Natural killer cell treated with Interleukin-12 subunit alpha and Interleukin-12 subunit beta and Interleukin-15 and Interleukin-18, amount 100 ng/mL, for 72 hours (primary cell): ENCODE measurements at regions not wholly inside any gene's neighbourhood (a gene's known extent, or its start where the extent isn't known, plus 50 kb on each side); places are given as distances from the start of the nearest gene placed in this dataset.

Experiments used
- ATAC-seq, 2 donors: fragments of 150-1000 bp; cut with Tn5 transposase in 1 of 2; sonication (Bioruptor Pico), chemical (Tn5 transposase) in 1 of 2; 2 replicates each; pipeline ENCODE4 v1.10.0; 2021
- DNase-seq: peaks from one replicate; pipeline ENCODE4 v3.0.0; 2022; ENCODE audit warnings: low spot score
- H3K27ac Mint-ChIP-seq, 2 donors: 1 replicate in 1 of 2; 2 replicates in 1 of 2; pipeline ENCODE4 v1.8.0; 2022; ENCODE audit warnings: mixed read lengths in 2 of 2, mild to moderate bottlenecking in 1 of 2, moderate library complexity in 1 of 2
- H3K27me3 Mint-ChIP-seq, 2 donors: 1 replicate in 1 of 2; 2 replicates in 1 of 2; pipeline ENCODE4 v1.8.0; 2022; ENCODE audit warnings: mixed read lengths in 2 of 2
- H3K36me3 Mint-ChIP-seq: one replicate; pipeline ENCODE4 v1.8.0; 2022; ENCODE audit warnings: mixed read lengths
- H3K4me1 Mint-ChIP-seq, 2 donors: 1 replicate in 1 of 2; 2 replicates in 1 of 2; pipeline ENCODE4 v1.8.0; 2022; ENCODE audit warnings: low read depth in 2 of 2, mixed read lengths in 2 of 2, mild to moderate bottlenecking in 1 of 2
- H3K4me3 Mint-ChIP-seq: one replicate; pipeline ENCODE4 v1.8.0; 2022; ENCODE audit warnings: mixed read lengths
- H3K9me3 Mint-ChIP-seq: 2 replicates; pipeline ENCODE4 v1.8.0; 2022; ENCODE audit warnings: mixed read lengths

DNA sequence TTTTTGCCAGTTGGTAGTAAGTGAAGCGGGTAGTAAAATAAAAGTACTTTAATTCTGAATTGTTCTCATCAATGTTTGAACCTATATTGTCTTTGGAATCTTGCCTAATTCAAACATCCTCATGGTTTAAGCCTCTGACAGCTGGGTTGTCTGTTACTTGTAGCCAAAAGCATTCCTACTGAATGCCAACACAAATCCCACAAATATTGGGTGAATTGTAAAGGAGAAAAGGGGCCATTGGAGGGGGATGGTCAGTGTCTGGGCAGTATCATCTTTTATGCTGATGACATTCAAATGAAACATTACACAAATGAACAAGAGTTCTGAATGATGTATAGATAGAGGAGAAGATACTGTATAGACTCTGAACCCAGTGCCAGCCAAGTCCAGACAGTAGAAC lies 309.5 kb downstream of the OSTF1 start:
- Mint-ChIP-seq H3K9me3 (peaks cover 5% of the 10 kb centered on the region), H3K36me3 (no peaks in the 10 kb centered on the region), H3K4me1 (no peaks in the 10 kb centered on the region), H3K27me3 (peaks cover 0 to 7% of the 10 kb centered on the region in 2 donors), H3K4me3 (no peak overlapping the region), H3K27ac (no peak overlapping the region)
- DNase-seq (no peak), ATAC-seq (no peak)

DNA sequence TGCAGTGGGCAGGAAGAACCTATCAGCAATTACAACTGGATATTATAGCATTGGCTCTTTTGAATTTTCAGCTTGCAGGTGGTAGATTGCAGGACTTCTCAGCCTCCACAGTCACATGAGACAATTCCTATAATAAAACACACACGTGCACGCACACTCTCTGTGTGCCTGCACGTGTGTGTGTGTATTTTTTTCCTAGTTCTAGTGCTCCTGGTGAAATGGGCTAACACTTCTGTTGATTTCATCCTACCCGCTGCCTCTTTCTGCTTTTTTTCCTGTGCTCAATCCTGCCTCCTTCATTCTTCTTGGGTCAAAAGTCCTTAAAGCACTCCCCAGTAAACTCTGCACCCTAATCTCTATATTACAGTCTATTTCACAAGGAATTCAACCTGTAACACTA lies 320.1 kb downstream of the OSTF1 start:
- Mint-ChIP-seq H3K4me3 (no peak overlapping the region), H3K4me1 (no peaks in the 10 kb centered on the region), H3K27me3 (peaks cover 0 to 7% of the 10 kb centered on the region in 2 donors), H3K27ac (no peak overlapping the region), H3K36me3 (no peaks in the 10 kb centered on the region), H3K9me3 (peaks cover 13% of the 10 kb centered on the region)
- no peak for ATAC-seq
- DNase-seq: no peak

DNA sequence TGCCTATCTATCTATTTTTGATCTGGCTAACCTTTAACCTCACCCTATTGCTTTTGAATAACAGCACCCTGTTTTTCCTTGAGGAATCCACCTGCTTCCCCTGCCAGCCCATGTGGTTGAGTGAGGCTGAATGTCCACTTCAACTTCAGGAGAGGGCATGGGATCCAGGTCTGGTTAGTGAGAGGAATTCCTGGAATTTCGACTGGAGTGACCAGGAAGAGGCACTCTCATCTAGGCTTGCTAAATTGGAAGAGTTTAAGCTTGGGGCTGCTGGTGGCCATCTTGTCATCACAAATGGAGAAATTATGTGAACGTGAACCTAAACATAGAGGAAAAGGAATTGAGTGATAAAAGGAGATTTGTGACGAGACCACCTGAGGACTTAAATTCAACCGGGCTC lies 322.1 kb downstream of the OSTF1 start:
- ATAC-seq: no peak
- Mint-ChIP-seq H3K36me3 (no peaks in the 10 kb centered on the region), H3K27me3 (peaks cover 3 to 7% of the 10 kb centered on the region in 2 donors), H3K4me3 (no peak overlapping the region), H3K27ac (no peak overlapping the region), H3K4me1 (no peaks in the 10 kb centered on the region), H3K9me3 (peaks cover 17% of the 10 kb centered on the region)
- no peak for DNase-seq

DNA sequence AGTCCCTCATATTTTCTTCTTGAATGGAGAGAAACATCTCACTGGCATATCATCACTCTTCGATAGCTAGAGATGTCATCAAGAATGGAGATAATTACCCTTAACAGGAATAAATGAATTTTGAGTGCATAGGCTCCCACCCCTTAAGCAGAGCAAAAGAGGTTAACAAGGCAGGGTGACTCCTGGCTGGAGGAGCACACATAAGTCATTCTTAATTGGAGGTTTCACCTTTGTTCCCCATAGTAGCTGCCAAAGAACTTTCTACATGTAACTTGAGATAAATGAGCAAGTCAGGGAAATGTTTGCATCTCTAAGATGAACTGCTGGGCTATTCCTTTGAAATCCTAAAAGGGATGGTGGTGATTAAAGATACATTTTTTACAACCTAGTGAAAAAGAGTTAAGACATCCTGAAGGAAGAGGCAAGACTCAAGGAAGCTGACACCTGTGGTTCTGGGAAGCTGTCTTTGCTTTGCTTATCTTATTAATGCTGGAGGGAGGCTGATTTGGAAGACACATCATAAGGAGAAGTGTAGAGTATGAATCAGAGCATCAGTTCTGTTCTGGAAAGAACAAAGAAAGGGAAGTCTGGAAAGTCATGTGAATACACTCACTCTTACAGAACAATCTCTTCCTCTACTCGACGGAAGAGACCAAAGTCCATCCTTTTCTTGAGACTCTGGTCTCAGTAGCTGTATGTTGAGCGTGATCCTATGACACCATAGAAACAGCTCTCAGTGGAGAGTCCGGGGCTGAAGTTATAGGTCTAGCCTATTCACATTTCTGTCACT lies 326.3 kb downstream of the OSTF1 start:
- H3K9me3 Mint-ChIP-seq: peaks cover 12% of the 10 kb centered on the region
- H3K36me3 Mint-ChIP-seq: no peaks in the 10 kb centered on the region
- no peak overlapping the region for H3K27ac Mint-ChIP-seq
- no peaks in the 10 kb centered on the region for H3K4me1 Mint-ChIP-seq
- H3K27me3 Mint-ChIP-seq: peaks cover 0 to 3% of the 10 kb centered on the region in 2 donors
- H3K4me3 Mint-ChIP-seq: no peak overlapping the region
- DNase-seq (no peak), ATAC-seq (no peak)

DNA sequence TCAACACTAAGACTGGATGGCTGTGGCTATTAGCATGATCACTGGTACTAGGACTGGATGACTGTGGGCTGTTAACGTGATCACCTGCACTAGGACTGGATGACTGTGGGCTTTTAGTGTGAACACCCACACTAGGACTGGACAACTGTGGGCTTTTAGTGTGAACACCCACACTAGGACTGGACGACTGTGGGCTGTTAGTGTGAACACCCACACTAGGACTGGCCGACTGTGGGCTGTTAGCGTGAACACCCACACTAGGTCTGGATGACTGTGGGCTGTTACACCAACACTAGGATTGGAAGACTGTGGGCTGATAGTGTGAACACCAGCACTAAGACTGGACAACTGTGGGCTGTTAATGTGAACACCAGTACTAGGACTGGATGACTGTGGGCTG lies 329.2 kb downstream of the OSTF1 start:
- DNase-seq: no peak

DNA sequence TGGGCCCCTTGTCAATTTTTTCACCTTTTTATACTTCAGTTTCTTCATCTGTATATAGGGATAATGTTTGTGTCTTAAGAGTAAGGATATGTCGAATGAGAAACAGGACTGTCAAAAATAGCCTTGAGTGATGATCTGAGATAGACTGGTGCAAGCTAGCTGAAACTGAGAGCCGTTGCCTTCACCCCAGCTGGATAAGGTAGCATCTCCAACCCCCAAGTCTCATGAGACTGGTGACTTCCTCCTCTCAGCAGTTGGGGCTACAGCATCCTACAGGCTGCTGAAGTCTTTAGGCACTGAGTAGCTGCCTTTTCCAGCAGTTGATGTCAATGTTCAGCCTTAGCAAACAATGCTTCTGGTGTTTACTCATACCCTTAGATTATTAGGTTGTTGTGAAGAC lies 330.2 kb downstream of the OSTF1 start:
- DNase-seq (no peak), ATAC-seq (no peak)
- H3K36me3 Mint-ChIP-seq: no peaks in the 10 kb centered on the region
- no peak overlapping the region for H3K27ac Mint-ChIP-seq
- no peaks in the 10 kb centered on the region for H3K4me1 Mint-ChIP-seq
- H3K27me3 Mint-ChIP-seq: peaks cover 0 to 3% of the 10 kb centered on the region in 2 donors
- H3K9me3 Mint-ChIP-seq: peaks cover 8% of the 10 kb centered on the region
- H3K4me3 Mint-ChIP-seq: no peak overlapping the region

More for the DNA sequence above, 329.2 kb downstream of the OSTF1 start:
- no peak for ATAC-seq
- Mint-ChIP-seq H3K4me1 (no peaks in the 10 kb centered on the region), H3K9me3 (peaks cover 9% of the 10 kb centered on the region), H3K36me3 (no peaks in the 10 kb centered on the region), H3K27me3 (peaks cover 0 to 3% of the 10 kb centered on the region in 2 donors), H3K4me3 (no peak overlapping the region), H3K27ac (no peak overlapping the region)

DNA sequence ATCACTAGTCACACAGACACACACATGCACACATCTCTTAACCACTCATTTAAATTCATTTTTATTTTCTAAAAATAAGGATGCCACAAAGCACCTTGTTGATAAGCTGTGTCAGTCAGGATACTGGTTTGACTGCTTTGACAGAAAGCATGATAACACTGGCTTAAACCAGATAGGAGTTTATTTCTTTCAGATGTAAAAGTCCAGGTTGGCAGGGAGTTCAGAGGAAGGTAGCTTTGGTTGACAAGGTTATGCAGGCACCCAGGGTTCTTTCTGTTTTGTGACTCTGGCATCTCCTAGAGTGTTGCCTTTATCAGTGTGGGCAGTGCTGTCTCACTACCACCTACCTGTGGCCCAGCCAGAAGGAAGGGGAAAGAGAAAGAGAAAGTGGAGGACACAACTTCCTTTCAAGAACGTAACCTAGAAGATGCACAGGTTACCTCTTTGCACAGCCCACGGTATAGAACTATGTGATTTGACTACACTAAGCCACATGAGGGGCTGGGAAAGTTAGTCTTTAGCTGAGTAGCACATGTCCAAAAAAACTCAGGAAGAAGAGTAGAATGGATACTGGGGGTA lies 334.7 kb downstream of the OSTF1 start:
- no peak for ATAC-seq

DNA sequence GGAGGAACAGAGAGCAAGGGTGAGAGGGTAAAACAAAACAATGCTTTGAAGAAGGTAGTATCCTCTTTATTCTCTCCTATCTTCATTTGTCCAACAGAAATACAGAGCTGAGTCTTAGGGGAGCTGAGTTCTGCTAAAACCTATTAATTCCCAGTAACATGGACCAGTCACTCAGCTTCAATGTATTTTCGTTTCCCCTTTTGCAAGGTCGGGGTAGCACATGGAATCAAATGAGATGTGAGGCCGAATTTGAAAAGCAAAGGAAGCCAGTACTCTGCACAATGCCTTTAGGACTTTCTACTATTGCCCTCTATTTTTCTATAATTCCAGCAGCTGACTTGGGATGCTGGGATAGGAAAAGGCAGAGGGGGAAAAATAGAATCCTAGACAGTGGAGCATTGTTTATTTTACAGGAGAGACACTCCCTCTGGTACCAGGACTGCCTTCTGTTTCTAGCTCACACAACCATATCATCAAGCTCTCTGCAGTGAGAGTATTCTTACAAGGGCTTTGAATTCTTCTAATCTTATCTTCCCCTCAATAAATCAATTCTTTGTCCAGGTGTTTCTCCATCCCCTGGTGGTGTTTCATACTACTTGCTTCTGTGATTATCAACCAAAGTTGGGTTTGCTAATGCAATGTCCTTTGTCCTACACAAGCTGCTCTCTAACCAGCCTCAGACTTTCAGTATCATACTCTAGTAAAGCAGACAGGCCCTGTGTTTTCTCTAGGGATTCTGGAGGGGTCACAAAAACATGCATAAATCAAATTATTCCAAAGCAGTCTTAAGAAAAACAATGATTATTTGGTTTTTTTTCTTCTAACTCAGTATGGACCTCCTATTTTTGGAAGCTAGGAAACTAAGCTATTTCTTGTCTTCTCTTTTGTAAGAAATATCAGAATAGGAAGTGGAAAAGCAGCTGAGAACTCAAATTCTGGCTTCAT lies 341.5 kb downstream of the OSTF1 start:
- no peak for DNase-seq
- H3K27ac Mint-ChIP-seq: no peak overlapping the region
- H3K27me3 Mint-ChIP-seq: peaks cover 0 to 4% of the 10 kb centered on the region in 2 donors
- no peak overlapping the region for H3K4me3 Mint-ChIP-seq
- no peaks in the 10 kb centered on the region for H3K9me3 Mint-ChIP-seq
- no peak for ATAC-seq
- no peaks in the 10 kb centered on the region for H3K36me3 Mint-ChIP-seq
- no peaks in the 10 kb centered on the region for H3K4me1 Mint-ChIP-seq

More for the DNA sequence above, 334.7 kb downstream of the OSTF1 start:
- peaks cover 8% of the 10 kb centered on the region for H3K9me3 Mint-ChIP-seq
- no peak for DNase-seq
- H3K36me3 Mint-ChIP-seq: no peaks in the 10 kb centered on the region
- H3K27me3 Mint-ChIP-seq: peaks cover 0 to 4% of the 10 kb centered on the region in 2 donors
- no peak overlapping the region for H3K27ac Mint-ChIP-seq
- no peak overlapping the region for H3K4me3 Mint-ChIP-seq
- no peaks in the 10 kb centered on the region for H3K4me1 Mint-ChIP-seq

DNA sequence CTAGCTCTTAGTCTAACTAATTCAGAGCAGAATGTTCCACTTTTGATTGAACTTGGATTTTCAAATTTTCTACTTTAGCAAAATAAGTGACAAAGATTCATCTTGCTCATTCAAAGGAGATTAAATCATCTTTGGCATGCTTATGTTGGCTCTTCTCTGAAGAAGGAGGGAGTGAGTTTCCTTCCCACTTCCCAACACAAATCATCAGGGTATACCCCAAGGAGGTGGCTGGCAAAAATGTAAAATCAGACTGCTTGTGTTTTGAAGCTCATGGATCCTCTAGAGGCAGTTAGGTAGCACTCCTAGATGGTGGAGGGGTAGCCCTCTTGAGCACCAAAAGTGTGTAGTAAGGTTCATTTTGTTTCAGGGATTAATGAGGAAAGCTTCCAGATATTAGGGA lies 343.1 kb downstream of the OSTF1 start:
- ATAC-seq: no peak
- Mint-ChIP-seq H3K4me3 (no peak overlapping the region), H3K27me3 (peaks cover 0 to 4% of the 10 kb centered on the region in 2 donors), H3K4me1 (no peaks in the 10 kb centered on the region), H3K9me3 (no peaks in the 10 kb centered on the region), H3K36me3 (no peaks in the 10 kb centered on the region), H3K27ac (no peak overlapping the region)
- no peak for DNase-seq

DNA sequence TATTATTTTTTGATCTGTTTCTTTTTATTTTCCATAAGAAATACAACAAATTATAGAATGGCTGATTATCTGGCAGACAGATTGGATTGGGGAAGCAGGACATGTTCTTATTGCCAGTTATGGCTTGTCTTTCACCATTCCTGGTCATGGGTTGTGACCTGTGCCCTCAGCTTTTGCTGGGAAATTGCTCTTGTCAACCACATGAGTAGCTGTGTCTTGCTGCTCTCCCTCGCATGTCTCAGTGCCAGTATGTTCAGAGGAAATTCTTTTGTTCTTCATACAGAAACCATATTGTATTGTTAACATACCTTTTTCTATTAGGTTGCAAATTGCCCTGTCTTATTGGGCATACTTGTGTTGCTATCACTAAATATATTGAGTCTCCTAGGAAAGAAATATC lies 344.1 kb downstream of the OSTF1 start:
- Mint-ChIP-seq H3K27ac (no peak overlapping the region), H3K36me3 (no peaks in the 10 kb centered on the region), H3K4me3 (no peak overlapping the region), H3K4me1 (no peaks in the 10 kb centered on the region), H3K27me3 (peaks cover 0 to 4% of the 10 kb centered on the region in 2 donors), H3K9me3 (no peaks in the 10 kb centered on the region)
- ATAC-seq (no peak), DNase-seq (no peak)

DNA sequence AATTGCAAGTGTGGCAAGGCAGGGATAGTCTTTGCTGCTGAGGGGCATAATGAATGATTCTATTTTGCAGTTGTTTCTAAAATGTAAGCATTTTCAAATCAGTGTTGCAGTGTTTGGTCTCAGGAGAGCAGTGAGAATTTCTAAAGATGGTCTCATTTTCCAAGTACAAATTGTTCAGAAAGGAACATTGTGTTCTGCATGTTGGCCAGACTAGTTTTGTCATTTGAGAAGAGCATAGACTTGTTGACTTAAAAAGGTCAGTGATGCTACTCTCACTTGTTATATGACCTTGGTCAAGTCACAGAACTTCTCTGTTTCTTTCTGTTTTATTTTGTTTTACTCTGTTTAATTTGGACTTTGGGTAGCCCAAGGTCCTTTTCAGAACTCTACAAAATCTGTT lies 344.6 kb downstream of the OSTF1 start:
- Mint-ChIP-seq H3K4me3 (no peak overlapping the region), H3K27ac (no peak overlapping the region), H3K27me3 (peaks cover 0 to 4% of the 10 kb centered on the region in 2 donors), H3K9me3 (no peaks in the 10 kb centered on the region), H3K4me1 (no peaks in the 10 kb centered on the region), H3K36me3 (no peaks in the 10 kb centered on the region)
- DNase-seq (no peak), ATAC-seq (no peak)

DNA sequence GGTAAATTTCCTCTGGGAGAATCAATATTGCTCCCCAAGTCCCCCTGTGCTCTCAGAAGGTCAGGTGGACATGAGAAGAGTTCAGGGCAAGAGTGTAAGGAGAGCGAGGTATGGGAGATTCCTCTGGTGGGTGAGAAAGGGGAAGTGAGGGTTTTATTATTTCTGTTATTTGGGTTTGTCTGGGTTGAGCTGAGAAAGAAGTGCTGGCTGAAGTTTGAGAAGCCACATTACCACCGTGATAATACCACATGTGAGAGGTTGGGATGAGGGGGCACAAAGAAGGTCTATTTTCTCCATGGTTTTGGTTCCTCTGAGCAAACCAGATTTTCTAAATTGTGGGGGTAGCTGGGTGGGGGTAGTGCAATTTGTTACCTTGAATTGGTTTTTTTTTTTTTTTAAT lies 350.4 kb downstream of the OSTF1 start:
- Mint-ChIP-seq H3K36me3 (no peaks in the 10 kb centered on the region), H3K9me3 (no peaks in the 10 kb centered on the region), H3K4me3 (no peak overlapping the region), H3K27me3 (peaks cover 0 to 4% of the 10 kb centered on the region in 2 donors), H3K27ac (no peak overlapping the region), H3K4me1 (peaks cover 0 to 3% of the 10 kb centered on the region in 2 donors)
- ATAC-seq: no peak
- no peak for DNase-seq

DNA sequence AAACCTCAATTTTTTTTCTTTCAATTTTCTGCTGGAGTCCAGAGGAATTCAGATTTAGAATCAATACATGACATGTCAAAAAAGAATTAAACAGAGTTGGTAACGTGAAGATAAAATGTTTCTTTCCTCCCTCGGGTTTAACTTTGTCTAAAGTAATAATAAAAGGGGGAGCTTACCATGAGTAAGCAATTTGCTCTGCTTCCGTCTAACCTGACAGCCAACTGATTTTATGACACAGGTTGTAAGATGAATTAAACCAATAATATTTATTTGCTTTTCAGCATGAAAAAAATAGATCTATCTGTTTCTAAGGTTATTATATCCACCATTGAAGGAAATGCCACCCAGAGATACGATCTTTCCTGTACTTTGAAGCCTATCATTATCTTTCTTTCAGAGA lies 352.6 kb downstream of the OSTF1 start:
- H3K4me1 Mint-ChIP-seq: peaks cover 0 to 3% of the 10 kb centered on the region in 2 donors
- H3K27me3 Mint-ChIP-seq: no peaks in the 10 kb centered on the region
- H3K9me3 Mint-ChIP-seq: no peaks in the 10 kb centered on the region
- H3K36me3 Mint-ChIP-seq: peaks cover 6% of the 10 kb centered on the region
- no peak for ATAC-seq
- no peak overlapping the region for H3K27ac Mint-ChIP-seq
- no peak for DNase-seq
- H3K4me3 Mint-ChIP-seq: no peak overlapping the region

DNA sequence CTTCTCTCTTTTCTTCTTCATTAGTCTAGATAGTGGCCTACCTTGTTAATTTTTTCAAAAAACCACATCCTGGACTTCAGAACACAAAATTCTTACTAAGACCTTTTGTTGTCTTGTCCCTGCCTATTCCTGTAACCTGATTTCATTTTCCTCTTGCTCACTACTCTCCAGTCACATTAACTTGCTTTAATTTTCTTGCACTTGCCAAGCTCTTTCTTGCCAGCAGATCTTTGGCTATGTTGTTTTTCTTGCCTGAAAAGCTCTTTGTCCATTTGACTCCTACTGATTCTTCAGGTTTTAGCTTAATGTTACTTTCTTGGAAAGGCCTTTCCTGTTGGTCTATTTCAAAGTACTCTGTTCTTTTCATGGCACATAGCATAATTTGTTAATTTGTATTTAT lies 356.8 kb downstream of the OSTF1 start:
- H3K9me3 Mint-ChIP-seq: no peaks in the 10 kb centered on the region
- ATAC-seq (no peak), DNase-seq (no peak)
- peaks cover 6% of the 10 kb centered on the region for H3K36me3 Mint-ChIP-seq
- no peak overlapping the region for H3K4me3 Mint-ChIP-seq
- H3K27ac Mint-ChIP-seq: no peak overlapping the region
- no peaks in the 10 kb centered on the region for H3K4me1 Mint-ChIP-seq
- no peaks in the 10 kb centered on the region for H3K27me3 Mint-ChIP-seq
